ENCODE measurements at regions not wholly inside any gene's neighbourhood (a gene's known extent, or its start where the extent isn't known, plus 50 kb on each side); places are given as distances from the start of the nearest gene placed in this dataset.

DNA sequence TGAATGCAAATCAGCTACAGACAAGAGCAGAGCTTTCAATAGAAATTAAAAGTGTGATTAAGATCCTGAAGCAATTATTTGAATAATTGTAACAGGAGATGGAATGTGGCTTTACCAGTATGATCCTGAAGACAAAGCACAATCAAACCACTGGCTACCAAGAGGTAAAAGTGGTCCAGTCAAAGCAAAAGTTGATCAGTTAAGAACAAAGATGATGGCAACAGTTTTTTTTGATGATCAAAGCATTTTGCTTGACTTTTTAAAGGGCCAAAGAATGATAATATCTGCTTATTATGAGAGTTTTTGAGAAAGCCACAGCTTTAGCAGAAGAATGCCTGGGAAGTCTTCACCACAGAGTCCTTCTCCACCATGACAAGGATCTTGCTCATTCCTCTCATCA, 409.2 kb downstream of the CSNK1G3 start:
- TF ChIP-seq, protein P1, sequence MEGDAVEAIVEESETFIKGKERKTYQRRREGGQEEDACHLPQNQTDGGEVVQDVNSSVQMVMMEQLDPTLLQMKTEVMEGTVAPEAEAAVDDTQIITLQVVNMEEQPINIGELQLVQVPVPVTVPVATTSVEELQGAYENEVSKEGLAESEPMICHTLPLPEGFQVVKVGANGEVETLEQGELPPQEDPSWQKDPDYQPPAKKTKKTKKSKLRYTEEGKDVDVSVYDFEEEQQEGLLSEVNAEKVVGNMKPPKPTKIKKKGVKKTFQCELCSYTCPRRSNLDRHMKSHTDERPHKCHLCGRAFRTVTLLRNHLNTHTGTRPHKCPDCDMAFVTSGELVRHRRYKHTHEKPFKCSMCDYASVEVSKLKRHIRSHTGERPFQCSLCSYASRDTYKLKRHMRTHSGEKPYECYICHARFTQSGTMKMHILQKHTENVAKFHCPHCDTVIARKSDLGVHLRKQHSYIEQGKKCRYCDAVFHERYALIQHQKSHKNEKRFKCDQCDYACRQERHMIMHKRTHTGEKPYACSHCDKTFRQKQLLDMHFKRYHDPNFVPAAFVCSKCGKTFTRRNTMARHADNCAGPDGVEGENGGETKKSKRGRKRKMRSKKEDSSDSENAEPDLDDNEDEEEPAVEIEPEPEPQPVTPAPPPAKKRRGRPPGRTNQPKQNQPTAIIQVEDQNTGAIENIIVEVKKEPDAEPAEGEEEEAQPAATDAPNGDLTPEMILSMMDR (conservative IDR thresholded peaks at IDR 0.05; ENCODE audit: low read length): no peak
- TF ChIP-seq EZH2phosphoT487 (IDR thresholded peaks at IDR 0.05; ENCODE audit: borderline replicate concordance, low read depth, low read length): no peak
